ENCODE measurements at regions not wholly inside any gene's neighbourhood (a gene's known extent, or its start where the extent isn't known, plus 50 kb on each side); places are given as distances from the start of the nearest gene placed in this dataset.

DNA sequence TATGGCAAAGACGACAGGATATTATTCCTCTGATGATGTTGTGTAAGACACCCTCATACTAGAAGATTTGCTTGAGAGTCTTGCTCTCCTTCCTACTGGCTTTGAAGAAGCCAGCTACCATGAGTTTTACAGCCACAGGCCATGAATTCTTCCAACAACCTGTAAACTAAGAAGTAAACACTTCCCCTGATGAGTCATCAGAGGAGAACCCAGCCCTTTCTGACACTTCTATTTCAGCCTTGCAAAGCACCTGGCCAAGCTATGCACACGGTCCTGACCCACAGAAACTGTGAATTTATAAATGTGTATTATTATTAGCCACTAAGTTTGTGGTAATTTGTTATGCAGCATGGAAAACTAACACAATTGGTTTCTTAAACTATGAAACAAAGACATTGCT, 288.8 kb upstream of the ADAMTSL1 start:
- CTCF ChIA-PET = no interaction called here
- no peak overlapping the region for H3K27ac Mint-ChIP-seq (ENCODE audit: unreplicated experiment)

DNA sequence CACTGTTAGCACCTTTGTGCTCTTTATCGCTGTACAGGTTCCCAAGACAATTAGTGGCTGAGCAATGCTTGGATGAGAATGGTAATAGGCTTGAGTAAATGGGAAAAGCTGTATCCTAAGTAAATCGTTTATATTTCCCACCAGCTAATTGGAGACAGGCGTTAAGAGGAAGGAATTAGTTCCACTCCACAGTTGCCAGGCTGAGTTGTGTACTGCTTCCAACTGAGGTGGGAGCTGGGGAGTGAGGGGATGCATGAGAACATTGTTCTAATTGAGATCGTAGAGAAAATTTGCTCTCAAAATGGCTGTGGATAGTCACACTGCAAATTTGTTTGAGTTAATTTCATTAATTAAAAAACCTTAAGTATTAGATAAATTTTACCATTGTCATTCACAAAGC, 285.0 kb upstream of the ADAMTSL1 start:
- no peak overlapping the region for H3K27ac Mint-ChIP-seq (ENCODE audit: unreplicated experiment)
- Histone ChIP-seq H3K4me3 (ENCODE audit: low read depth, low read length) (no peak overlapping the region), H3K9me3 (no peaks in the 10 kb centered on the region), H3K4me1 (peaks cover 21% of the 10 kb centered on the region), H3K36me3 (ENCODE audit: control insufficient read depth, insufficient read depth, low read length) (no peaks in the 10 kb centered on the region), H3K27me3 (replicated peaks; ENCODE audit: control insufficient read depth, insufficient read depth, low read length) (no peaks in the 10 kb centered on the region)
- H3K36me3 Mint-ChIP-seq (ENCODE audit: insufficient read depth, unreplicated experiment) = no peaks in the 10 kb centered on the region
- no peak overlapping the region for H3K4me3 Mint-ChIP-seq (ENCODE audit: unreplicated experiment)
- intact Hi-C loops (cut with micrococcal nuclease; ENCODE audit: unreplicated experiment) = no loop called here
- no peaks in the 10 kb centered on the region for H3K27me3 Mint-ChIP-seq (ENCODE audit: insufficient read depth, unreplicated experiment)
- CTCF ChIA-PET = no interaction called here
- TF ChIP-seq CTCF (IDR thresholded peaks at IDR 0.05; ENCODE audit: insufficient read depth in 1 of 2, low read depth in 1 of 2, low read length in 1 of 2, severe bottlenecking in 1 of 2, unreplicated experiment in 1 of 2) = no peak
- H3K4me1 Mint-ChIP-seq (ENCODE audit: low read depth, unreplicated experiment) = no peaks in the 10 kb centered on the region
- no peak for DNase-seq
- no TSS peak for BruUV-seq (replicated peaks)
- no peaks in the 10 kb centered on the region for H3K9me3 Mint-ChIP-seq (ENCODE audit: unreplicated experiment)
- POLR2A ChIA-PET = no interaction called here

More for the DNA sequence above, 288.8 kb upstream of the ADAMTSL1 start:
- Histone ChIP-seq H3K4me3 (ENCODE audit: low read depth, low read length) (no peak overlapping the region), H3K27me3 (replicated peaks; ENCODE audit: control insufficient read depth, insufficient read depth, low read length) (no peaks in the 10 kb centered on the region), H3K9me3 (no peaks in the 10 kb centered on the region), H3K4me1 (peaks cover 32% of the 10 kb centered on the region), H3K36me3 (ENCODE audit: control insufficient read depth, insufficient read depth, low read length) (no peaks in the 10 kb centered on the region)
- no TSS peak for BruUV-seq (replicated peaks)
- intact Hi-C loops (cut with micrococcal nuclease; ENCODE audit: unreplicated experiment) = loop anchor here (2.0 kb wide), 1 partner anchor 24 kb away; no protein-coding TSS in a partner anchor
- Mint-ChIP-seq H3K36me3 (ENCODE audit: insufficient read depth, unreplicated experiment) (no peaks in the 10 kb centered on the region), H3K9me3 (ENCODE audit: unreplicated experiment) (no peaks in the 10 kb centered on the region), H3K27me3 (ENCODE audit: insufficient read depth, unreplicated experiment) (no peaks in the 10 kb centered on the region), H3K4me3 (ENCODE audit: unreplicated experiment) (no peak overlapping the region), H3K4me1 (ENCODE audit: low read depth, unreplicated experiment) (no peaks in the 10 kb centered on the region)
- peak in 1 of 2 experiments; percentile 33 for DNase-seq
- no peak for TF ChIP-seq CTCF (IDR thresholded peaks at IDR 0.05; ENCODE audit: insufficient read depth in 1 of 2, low read depth in 1 of 2, low read length in 1 of 2, severe bottlenecking in 1 of 2, unreplicated experiment in 1 of 2)
- POLR2A ChIA-PET = no interaction called here

- ChIA-PET CTCF (no interaction called here), POLR2A (no interaction called here)
- DNase-seq = no peak
- H3K27ac Mint-ChIP-seq (ENCODE audit: unreplicated experiment) = no peak overlapping the region
- Histone ChIP-seq H3K9me3 (no peaks in the 10 kb centered on the region), H3K36me3 (ENCODE audit: control insufficient read depth, insufficient read depth, low read length) (no peaks in the 10 kb centered on the region), H3K4me3 (ENCODE audit: low read depth, low read length) (no peak overlapping the region), H3K4me1 (peaks cover 11% of the 10 kb centered on the region), H3K27me3 (replicated peaks; ENCODE audit: control insufficient read depth, insufficient read depth, low read length) (no peaks in the 10 kb centered on the region)
- no peaks in the 10 kb centered on the region for H3K4me1 Mint-ChIP-seq (ENCODE audit: low read depth, unreplicated experiment)
- no peaks in the 10 kb centered on the region for H3K27me3 Mint-ChIP-seq (ENCODE audit: insufficient read depth, unreplicated experiment)
- H3K4me3 Mint-ChIP-seq (ENCODE audit: unreplicated experiment) = no peak overlapping the region
- TF ChIP-seq CTCF (IDR thresholded peaks at IDR 0.05; ENCODE audit: insufficient read depth in 1 of 2, low read depth in 1 of 2, low read length in 1 of 2, severe bottlenecking in 1 of 2, unreplicated experiment in 1 of 2) = no peak
- H3K36me3 Mint-ChIP-seq (ENCODE audit: insufficient read depth, unreplicated experiment) = no peaks in the 10 kb centered on the region
- no TSS peak for BruUV-seq (replicated peaks)
- no peaks in the 10 kb centered on the region for H3K9me3 Mint-ChIP-seq (ENCODE audit: unreplicated experiment)
- intact Hi-C loops (cut with micrococcal nuclease; ENCODE audit: unreplicated experiment) = no loop called here
Observed at GRCh38 chr9:18189871-18190670, 283.9 kb upstream of the ADAMTSL1 start.
